Liver (tissue), 8 donors: ENCODE measurements at regions not wholly inside any gene's neighbourhood (a gene's known extent, or its start where the extent isn't known, plus 50 kb on each side); places are given as distances from the start of the nearest gene placed in this dataset.
A peak's percentile ranks its signal among the peaks of the same experiment; 100 is the strongest.

ENCODE experiments used
- DNase-seq: peaks from one replicate; pipeline ENCODE4 v3.0.0-alpha.2; 2017; ENCODE audit warnings: low spot score
- H3K27ac ChIP-seq, 2 donors: one replicate each; pipeline ENCODE4 v1.7.0; 2013; ENCODE audit warnings: inconsistent platforms in 2 of 2, low read length in 2 of 2, control low read depth in 1 of 2, low read depth in 1 of 2, mild to moderate bottlenecking in 1 of 2
- H3K27me3 ChIP-seq, 4 donors: one replicate each; pipeline versions ENCODE4 v1.6.1 to v1.7.0; 2013; ENCODE audit warnings: low read length in 3 of 4, inconsistent platforms in 1 of 4, mild to moderate bottlenecking in 1 of 4, moderate library complexity in 1 of 4; ENCODE audit not compliant: control insufficient read depth in 4 of 4, insufficient read depth in 4 of 4
- H3K36me3 ChIP-seq, 4 donors: one replicate each; pipeline versions ENCODE4 v1.6.1 to v1.7.0; 2013; ENCODE audit warnings: low read length in 3 of 4, mild to moderate bottlenecking in 3 of 4, low read depth in 1 of 4, moderate library complexity in 1 of 4; ENCODE audit not compliant: control insufficient read depth in 4 of 4, insufficient read depth in 3 of 4
- H3K4me1 ChIP-seq, 4 donors: one replicate each; pipeline versions ENCODE4 v1.6.1 to v1.7.0; 2013; ENCODE audit warnings: low read length in 3 of 4, mild to moderate bottlenecking in 3 of 4, moderate library complexity in 1 of 4; ENCODE audit not compliant: control insufficient read depth in 4 of 4, insufficient read depth in 4 of 4
- H3K4me3 ChIP-seq, 3 donors: one replicate each; pipeline versions ENCODE4 v1.6.1 to v1.7.0; 2013; ENCODE audit warnings: low read length in 3 of 3, control low read depth in 1 of 3, low read depth in 1 of 3, mild to moderate bottlenecking in 1 of 3
- H3K9ac ChIP-seq, 2 donors: one replicate each; pipeline ENCODE4 v1.7.0; 2013; ENCODE audit warnings: low read length in 2 of 2, mild to moderate bottlenecking in 2 of 2, moderate library complexity in 2 of 2, control low read depth in 1 of 2, low read depth in 1 of 2
- H3K9me3 ChIP-seq, 4 donors: one replicate each; pipeline versions ENCODE4 v1.6.1 to v1.7.0; 2013; ENCODE audit warnings: low read length in 3 of 4; ENCODE audit not compliant: control insufficient read depth in 4 of 4
- EGR1 ChIP-seq, 2 donors: IDR thresholded peaks; 2 replicates each; pipeline ENCODE4 v1.6.1; 2016 to 2018; ENCODE audit warnings: antibody characterized with exemption in 2 of 2, low read depth in 2 of 2
- FOXA1 ChIP-seq: IDR thresholded peaks from 2 replicates; pipeline ENCODE4 v1.6.1; 2016; ENCODE audit warnings: antibody characterized with exemption
- FOXA2 ChIP-seq: IDR thresholded peaks from 2 replicates; pipeline ENCODE4 v1.6.1; 2016; ENCODE audit warnings: antibody characterized with exemption
- GABPA ChIP-seq, 2 donors: IDR thresholded peaks in 1 of 2; conservative IDR thresholded peaks in 1 of 2; 2 replicates each; pipeline ENCODE4 v1.6.1; 2016; ENCODE audit warnings: antibody characterized with exemption in 2 of 2, mild to moderate bottlenecking in 1 of 2, moderate library complexity in 1 of 2
- HNF4A ChIP-seq, 2 donors: conservative IDR thresholded peaks; 2 replicates each; pipeline ENCODE4 v1.6.1; 2016; ENCODE audit warnings: antibody characterized with exemption in 2 of 2, mild to moderate bottlenecking in 2 of 2
- HNF4G ChIP-seq: IDR thresholded peaks from 2 replicates; pipeline ENCODE4 v1.6.1; 2016; ENCODE audit warnings: antibody characterized with exemption
- JUND ChIP-seq, 2 donors: IDR thresholded peaks; 2 replicates each; pipeline ENCODE4 v1.6.1; 2016; ENCODE audit warnings: antibody characterized with exemption in 2 of 2
- MAX ChIP-seq: IDR thresholded peaks from 2 replicates; pipeline ENCODE4 v1.6.1; 2016; ENCODE audit warnings: antibody characterized with exemption
- RAD21 ChIP-seq, 2 donors: IDR thresholded peaks; 2 replicates each; pipeline ENCODE4 v1.6.1; 2016; ENCODE audit warnings: antibody characterized with exemption in 2 of 2, mild to moderate bottlenecking in 2 of 2
- REST ChIP-seq: IDR thresholded peaks from 2 replicates; pipeline ENCODE4 v1.6.1; 2016; ENCODE audit warnings: antibody characterized with exemption, mild to moderate bottlenecking
- WGBS: extraction: QIAGEN DNeasy Blood & Tissue Kit; methylation state at CpG from one replicate; pipeline ENCODE4 v1.1.7; 2013; 5-methylcytosine and 5-hydroxymethylcytosine counted together
- TF ChIP-seq, protein P1 (sequence below): fragments of 150-350 bp; IDR thresholded peaks from 2 replicates; pipeline ENCODE4 v1.5.1; 2017; ENCODE audit warnings: improper control_type of control experiment, low read depth, low read length; ENCODE audit not compliant: missing input control
- TF ChIP-seq, protein P2 (sequence below): IDR thresholded peaks from 2 replicates; pipeline ENCODE4 v1.6.1; 2016; ENCODE audit warnings: antibody characterized with exemption
- donor health status: healthy.
- donor health status: healthy.
- donor health status: healthy.
- donor health status: healthy.
- donor health status: healthy.

DNA sequence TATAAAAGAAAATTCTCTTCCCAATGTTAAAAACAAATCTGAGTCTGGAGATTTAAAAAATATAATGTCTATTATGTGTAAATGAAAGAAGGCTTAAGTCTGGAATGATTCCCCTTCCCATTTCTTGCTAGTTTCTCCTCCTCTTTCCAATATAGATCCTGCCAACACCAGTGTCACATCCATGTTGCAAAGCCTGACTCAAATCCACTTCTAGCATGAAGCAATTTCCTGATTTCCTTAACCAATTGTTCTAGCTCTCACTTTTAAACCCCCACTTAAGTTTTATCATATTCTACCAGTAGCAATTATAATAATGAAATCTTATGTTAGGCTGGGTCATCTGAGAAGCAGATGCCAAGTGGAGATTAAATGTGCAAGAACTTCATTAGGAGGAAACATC lies 100.1 kb upstream of the SEC61G start:
- no peak overlapping the region for H3K4me3 ChIP-seq
- H3K27me3 ChIP-seq: peaks cover 0 to 4% (median 0%) of the 10 kb centered on the region in 4 donors
- no peak for DNase-seq
- H3K36me3 ChIP-seq: no peaks in the 10 kb centered on the region
- TF ChIP-seq, protein P1, sequence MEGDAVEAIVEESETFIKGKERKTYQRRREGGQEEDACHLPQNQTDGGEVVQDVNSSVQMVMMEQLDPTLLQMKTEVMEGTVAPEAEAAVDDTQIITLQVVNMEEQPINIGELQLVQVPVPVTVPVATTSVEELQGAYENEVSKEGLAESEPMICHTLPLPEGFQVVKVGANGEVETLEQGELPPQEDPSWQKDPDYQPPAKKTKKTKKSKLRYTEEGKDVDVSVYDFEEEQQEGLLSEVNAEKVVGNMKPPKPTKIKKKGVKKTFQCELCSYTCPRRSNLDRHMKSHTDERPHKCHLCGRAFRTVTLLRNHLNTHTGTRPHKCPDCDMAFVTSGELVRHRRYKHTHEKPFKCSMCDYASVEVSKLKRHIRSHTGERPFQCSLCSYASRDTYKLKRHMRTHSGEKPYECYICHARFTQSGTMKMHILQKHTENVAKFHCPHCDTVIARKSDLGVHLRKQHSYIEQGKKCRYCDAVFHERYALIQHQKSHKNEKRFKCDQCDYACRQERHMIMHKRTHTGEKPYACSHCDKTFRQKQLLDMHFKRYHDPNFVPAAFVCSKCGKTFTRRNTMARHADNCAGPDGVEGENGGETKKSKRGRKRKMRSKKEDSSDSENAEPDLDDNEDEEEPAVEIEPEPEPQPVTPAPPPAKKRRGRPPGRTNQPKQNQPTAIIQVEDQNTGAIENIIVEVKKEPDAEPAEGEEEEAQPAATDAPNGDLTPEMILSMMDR: no peak
- TF ChIP-seq EGR1 (IDR thresholded peaks at IDR 0.05; ENCODE audit: low read depth in 2 of 2) (no peak), RAD21 (IDR thresholded peaks at IDR 0.05) (no peak), HNF4A (conservative IDR thresholded peaks at IDR 0.05) (no peak), GABPA (IDR thresholded peaks at IDR 0.05 in 1 of 2, conservative IDR thresholded peaks at IDR 0.05 in 1 of 2) (no peak), JUND (IDR thresholded peaks at IDR 0.05) (no peak), FOXA2 (no peak), REST (no peak), FOXA1 (no peak), MAX (no peak)
- H3K9me3 ChIP-seq: no peaks in the 10 kb centered on the region
- no peak overlapping the region for H3K27ac ChIP-seq
- H3K4me1 ChIP-seq: peaks cover 0 to 6% (median 1%) of the 10 kb centered on the region in 4 donors
- no peak overlapping the region for H3K9ac ChIP-seq

- H3K27me3 ChIP-seq: peaks cover 0 to 4% (median 0%) of the 10 kb centered on the region in 4 donors
- peaks cover 0 to 6% (median 1%) of the 10 kb centered on the region in 4 donors for H3K4me1 ChIP-seq
- no peaks in the 10 kb centered on the region for H3K36me3 ChIP-seq
- 52% methylated on average over 4 of the region's 4 CpGs for WGBS
- TF ChIP-seq HNF4G: no peak
- TF ChIP-seq, protein P2, sequence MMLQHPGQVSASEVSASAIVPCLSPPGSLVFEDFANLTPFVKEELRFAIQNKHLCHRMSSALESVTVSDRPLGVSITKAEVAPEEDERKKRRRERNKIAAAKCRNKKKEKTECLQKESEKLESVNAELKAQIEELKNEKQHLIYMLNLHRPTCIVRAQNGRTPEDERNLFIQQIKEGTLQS: no peak
- TF ChIP-seq HNF4A (conservative IDR thresholded peaks at IDR 0.05): peak in 1 of 2 donors; percentile 11
- H3K4me3 ChIP-seq: no peak overlapping the region
- H3K9ac ChIP-seq: no peak overlapping the region
- H3K9me3 ChIP-seq: no peaks in the 10 kb centered on the region
- no peak for DNase-seq
- no peak overlapping the region for H3K27ac ChIP-seq
Measured at GRCh38 chr7:54859545-54859944, 100.5 kb upstream of the SEC61G start.
